Fibroblast of mammary gland (primary cell): ENCODE measurements at regions not wholly inside any gene's neighbourhood (a gene's known extent, or its start where the extent isn't known, plus 50 kb on each side); places are given as distances from the start of the nearest gene placed in this dataset.

Experiments used
- DNase-seq: peaks from one replicate; pipeline ENCODE4 v3.0.0-alpha.2; 2010; ENCODE audit warnings: low read depth
- H3K4me3 ChIP-seq: 2 replicates; pipeline ENCODE4 v1.5.1; 2011; ENCODE audit warnings: low read depth, mild to moderate bottlenecking, low read length, moderate library complexity; ENCODE audit not compliant: control insufficient read depth
- CTCF ChIP-seq: conservative IDR thresholded peaks from 2 replicates; pipeline ENCODE4 v1.5.1; 2011; ENCODE audit warnings: low read depth, low read length, inconsistent platforms; ENCODE audit not compliant: control insufficient read depth, insufficient read depth

- DNase-seq: no peak
- H3K4me3 ChIP-seq: no peak overlapping the region
- TF ChIP-seq CTCF: no peak
These were observed 774.2 kb upstream of the COX7C start for GRCh38 chr5:85843535-85843934.

- H3K4me3 ChIP-seq: no peak overlapping the region
- TF ChIP-seq CTCF: no peak
These were observed 768.3 kb upstream of the COX7C start for GRCh38 chr5:85849411-85849810.

GRCh38 chr5:85865296-85865695 lies 752.4 kb upstream of the COX7C start:
- no peak for DNase-seq
- TF ChIP-seq CTCF: no peak
- H3K4me3 ChIP-seq: no peak overlapping the region

More at GRCh38 chr5:85849411-85849810, 768.3 kb upstream of the COX7C start:
- DNase-seq: no peak

- TF ChIP-seq CTCF: no peak
- no peak for DNase-seq
- H3K4me3 ChIP-seq: no peak overlapping the region
These were observed 749.7 kb upstream of the COX7C start for GRCh38 chr5:85868070-85868469.

- no peak for DNase-seq
- no peak overlapping the region for H3K4me3 ChIP-seq
- no peak for TF ChIP-seq CTCF
These were observed 723.7 kb upstream of the COX7C start for GRCh38 chr5:85893996-85894395.

- DNase-seq: no peak
- no peak overlapping the region for H3K4me3 ChIP-seq
- TF ChIP-seq CTCF: no peak
These were observed 721.2 kb upstream of the COX7C start for GRCh38 chr5:85896514-85896913.

- no peak overlapping the region for H3K4me3 ChIP-seq
- no peak for TF ChIP-seq CTCF
- DNase-seq: no peak
These were observed 711.3 kb upstream of the COX7C start for GRCh38 chr5:85906460-85906859.
